ENCODE measurements at regions not wholly inside any gene's neighbourhood (a gene's known extent, or its start where the extent isn't known, plus 50 kb on each side); places are given as distances from the start of the nearest gene placed in this dataset.

GRCh38 chr5:23253621-23254198, 253.7 kb upstream of the PRDM9 start:
- Histone ChIP-seq H3K27ac (ENCODE audit: low read depth, low read length) (no peak overlapping the region), H3K79me2 (ENCODE audit: insufficient read depth, low read length) (no peaks in the 10 kb centered on the region), H4K20me1 (ENCODE audit: low read depth, low read length) (no peaks in the 10 kb centered on the region), H3K36me3 (ENCODE audit: low read length) (no peaks in the 10 kb centered on the region), H3K27me3 (ENCODE audit: low read length) (no peaks in the 10 kb centered on the region), H3K9me3 (ENCODE audit: insufficient read depth, low read length) (0 out of 2 replicates have a peak, but pooled peaks cover 4% of the 10 kb centered on the region), H2AFZ (ENCODE audit: low read depth, low read length, severe bottlenecking) (no peak overlapping the region), H3K9me2 (replicated peaks; ENCODE audit: insufficient read depth, low read length) (no peaks in the 10 kb centered on the region), H3K4me2 (ENCODE audit: low read depth, low read length, poor library complexity, severe bottlenecking) (no peak overlapping the region), H3K4me3 (ENCODE audit: insufficient read depth, low read length, poor library complexity, severe bottlenecking) (no peak overlapping the region), H3F3A (ENCODE audit: insufficient read depth) (no peaks in the 10 kb centered on the region), H3K9ac (ENCODE audit: low read length) (no peak overlapping the region)
- no peak for TF ChIP-seq EZH2phosphoT487 (conservative IDR thresholded peaks at IDR 0.05; ENCODE audit: low read length)
- TF ChIP-seq CTCF (IDR thresholded peaks at IDR 0.05; ENCODE audit: insufficient read depth, low read length, poor library complexity, severe bottlenecking): no peak

- no peak overlapping the region for H3K27ac ChIP-seq (ENCODE audit: low read depth, low read length)
- H3K9me2 ChIP-seq (replicated peaks; ENCODE audit: insufficient read depth, low read length): no peaks in the 10 kb centered on the region
- TF ChIP-seq EZH2phosphoT487 (conservative IDR thresholded peaks at IDR 0.05; ENCODE audit: low read length) (no peak), CTCF (IDR thresholded peaks at IDR 0.05; ENCODE audit: insufficient read depth, low read length, poor library complexity, severe bottlenecking) (no peak)
- H3K36me3 ChIP-seq (ENCODE audit: low read length): no peaks in the 10 kb centered on the region
- H3K4me2 ChIP-seq (ENCODE audit: low read depth, low read length, poor library complexity, severe bottlenecking): no peak overlapping the region
- H2AFZ ChIP-seq (ENCODE audit: low read depth, low read length, severe bottlenecking): no peak overlapping the region
- H3K79me2 ChIP-seq (ENCODE audit: insufficient read depth, low read length): no peaks in the 10 kb centered on the region
- H3K4me3 ChIP-seq (ENCODE audit: insufficient read depth, low read length, poor library complexity, severe bottlenecking): no peak overlapping the region
- H3F3A ChIP-seq (ENCODE audit: insufficient read depth): no peaks in the 10 kb centered on the region
- H4K20me1 ChIP-seq (ENCODE audit: low read depth, low read length): no peaks in the 10 kb centered on the region
- H3K27me3 ChIP-seq (ENCODE audit: low read length): no peaks in the 10 kb centered on the region
- no peaks in the 10 kb centered on the region for H3K9me3 ChIP-seq (ENCODE audit: insufficient read depth, low read length)
- no peak overlapping the region for H3K9ac ChIP-seq (ENCODE audit: low read length)
These were observed 264.5 kb upstream of the PRDM9 start for GRCh38 chr5:23242891-23243290.

GRCh38 chr5:23235246-23235645, 272.2 kb upstream of the PRDM9 start:
- H3K27ac ChIP-seq (ENCODE audit: low read depth, low read length): no peak overlapping the region
- H3F3A ChIP-seq (ENCODE audit: insufficient read depth): no peaks in the 10 kb centered on the region
- TF ChIP-seq EZH2phosphoT487 (conservative IDR thresholded peaks at IDR 0.05; ENCODE audit: low read length): no peak
- no peak for TF ChIP-seq CTCF (IDR thresholded peaks at IDR 0.05; ENCODE audit: insufficient read depth, low read length, poor library complexity, severe bottlenecking)
- no peaks in the 10 kb centered on the region for H3K36me3 ChIP-seq (ENCODE audit: low read length)
- H3K4me2 ChIP-seq (ENCODE audit: low read depth, low read length, poor library complexity, severe bottlenecking): no peak overlapping the region
- H3K9ac ChIP-seq (ENCODE audit: low read length): no peak overlapping the region
- H4K20me1 ChIP-seq (ENCODE audit: low read depth, low read length): no peaks in the 10 kb centered on the region
- no peaks in the 10 kb centered on the region for H3K79me2 ChIP-seq (ENCODE audit: insufficient read depth, low read length)
- no peaks in the 10 kb centered on the region for H3K27me3 ChIP-seq (ENCODE audit: low read length)
- no peaks in the 10 kb centered on the region for H3K9me2 ChIP-seq (replicated peaks; ENCODE audit: insufficient read depth, low read length)
- H2AFZ ChIP-seq (ENCODE audit: low read depth, low read length, severe bottlenecking): no peak overlapping the region
- H3K4me3 ChIP-seq (ENCODE audit: insufficient read depth, low read length, poor library complexity, severe bottlenecking): no peak overlapping the region
- no peaks in the 10 kb centered on the region for H3K9me3 ChIP-seq (ENCODE audit: insufficient read depth, low read length)

All from SU-DHL-6 (cell line).